Superior temporal gyrus (tissue), 1 donor: ENCODE measurements at regions not wholly inside any gene's neighbourhood (a gene's known extent, or its start where the extent isn't known, plus 50 kb on each side); places are given as distances from the start of the nearest gene placed in this dataset.
A peak's percentile ranks its signal among the peaks of the same experiment; 100 is the strongest.

Experiments used
- DNase-seq: peaks from one replicate; pipeline ENCODE4 v3.0.0-alpha.2; 2016; ENCODE audit errors: extremely low spot score

DNA sequence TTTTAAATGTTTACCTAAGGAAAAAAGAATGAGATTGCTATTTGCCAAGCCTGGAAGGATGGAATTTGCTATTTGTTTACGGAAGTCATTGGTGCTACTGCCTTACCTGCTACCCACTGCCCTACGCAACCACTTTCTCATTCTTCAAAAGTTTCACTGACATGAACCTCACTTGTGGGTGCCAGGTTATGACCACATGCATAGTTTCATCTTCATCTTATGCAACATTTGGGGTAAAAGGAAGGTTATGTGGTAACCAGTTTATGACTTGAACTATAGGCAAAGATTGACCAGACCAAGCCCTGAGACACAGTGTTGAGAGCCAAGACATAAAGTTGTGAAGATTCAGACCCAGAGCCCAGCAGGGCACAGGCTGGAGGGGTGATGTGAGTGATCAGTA, 142.5 kb downstream of the LACC1 start:
- no peak for DNase-seq

DNA sequence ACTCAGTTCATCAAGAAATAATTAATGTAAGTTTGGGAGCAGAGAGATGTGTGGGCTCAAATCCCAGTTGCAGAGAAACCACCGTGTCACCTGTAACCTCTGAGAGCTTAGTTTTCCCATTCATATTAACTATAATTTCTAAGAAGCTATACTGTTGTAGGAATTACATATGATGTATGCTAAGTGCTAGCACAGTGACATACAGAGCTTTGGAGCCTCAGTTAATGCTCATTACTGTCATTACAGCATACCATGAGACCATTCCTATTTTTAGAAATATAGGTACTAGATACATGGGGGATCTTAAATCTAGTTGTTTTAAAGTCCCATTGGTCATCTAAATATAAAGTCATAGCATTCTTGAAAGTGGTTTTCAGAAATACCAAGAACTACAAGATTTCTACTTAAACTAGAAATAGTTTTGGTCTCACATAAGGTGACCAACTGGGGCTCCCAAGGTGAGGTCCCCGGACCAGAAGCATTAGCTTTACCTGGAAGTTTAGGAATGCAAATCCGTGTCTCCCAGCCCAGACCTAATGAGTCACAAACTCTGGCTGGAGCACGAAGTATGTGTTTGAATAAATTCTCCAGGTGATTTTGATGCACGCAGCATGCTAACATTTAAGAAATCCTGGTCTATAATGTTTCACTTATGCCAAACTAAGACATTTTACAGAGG, 144.6 kb downstream of the LACC1 start:
- no peak for DNase-seq

DNA sequence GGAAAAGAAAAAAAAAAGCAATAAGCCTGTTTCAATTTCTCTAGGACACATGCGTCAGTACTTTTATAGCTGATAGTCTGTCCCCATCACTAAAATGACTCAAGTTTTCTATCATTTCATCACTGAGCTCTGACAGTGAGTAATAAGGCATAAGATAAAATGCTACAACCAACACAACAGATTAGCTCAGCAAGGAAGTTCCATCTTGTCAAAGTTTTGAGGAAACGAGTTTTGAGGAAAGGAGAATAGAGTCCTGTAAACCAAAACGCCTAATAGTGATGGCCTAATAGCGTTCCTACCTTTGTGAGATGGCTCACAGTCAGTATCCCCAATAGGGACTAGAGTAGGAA, 145.1 kb downstream of the LACC1 start:
- DNase-seq = no peak

DNA sequence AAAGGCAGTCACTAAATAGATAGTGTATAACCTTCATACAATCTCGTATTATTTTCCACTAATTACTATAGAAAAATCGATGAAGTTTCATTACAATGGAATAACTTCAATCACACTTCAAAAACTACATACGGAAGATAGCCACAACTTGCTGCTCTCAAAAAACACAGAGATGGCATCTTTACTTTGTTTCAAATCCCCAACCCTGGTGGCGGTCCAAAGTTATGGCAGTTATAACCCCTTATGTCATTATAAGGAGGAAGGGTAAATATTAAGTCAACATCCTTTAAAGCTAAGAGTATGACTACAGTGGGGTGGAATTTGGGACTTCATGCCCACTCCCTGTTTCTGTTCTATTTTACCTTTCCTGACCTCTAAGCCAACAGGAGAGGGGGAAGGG, 146.5 kb downstream of the LACC1 start:
- DNase-seq = no peak

DNA sequence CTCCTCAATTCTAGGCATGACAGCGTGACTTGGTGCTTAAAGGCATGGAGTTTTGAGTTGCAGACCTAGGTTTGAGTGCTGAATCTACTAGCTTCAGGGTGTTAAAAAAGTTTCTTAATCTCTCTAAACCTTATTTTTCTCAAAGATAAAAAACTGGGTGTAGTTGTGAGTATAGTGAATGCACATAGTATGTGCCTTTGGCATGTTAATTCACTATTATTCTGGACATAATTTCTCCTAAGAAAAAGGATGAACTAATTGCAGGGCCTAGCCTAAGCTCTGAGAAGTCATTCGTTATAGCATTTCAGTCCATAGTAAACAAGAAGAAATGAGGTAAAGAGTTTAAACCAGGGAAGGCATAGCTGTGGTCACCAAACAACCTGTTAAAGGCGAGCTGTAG, 149.0 kb downstream of the LACC1 start:
- no peak for DNase-seq

DNA sequence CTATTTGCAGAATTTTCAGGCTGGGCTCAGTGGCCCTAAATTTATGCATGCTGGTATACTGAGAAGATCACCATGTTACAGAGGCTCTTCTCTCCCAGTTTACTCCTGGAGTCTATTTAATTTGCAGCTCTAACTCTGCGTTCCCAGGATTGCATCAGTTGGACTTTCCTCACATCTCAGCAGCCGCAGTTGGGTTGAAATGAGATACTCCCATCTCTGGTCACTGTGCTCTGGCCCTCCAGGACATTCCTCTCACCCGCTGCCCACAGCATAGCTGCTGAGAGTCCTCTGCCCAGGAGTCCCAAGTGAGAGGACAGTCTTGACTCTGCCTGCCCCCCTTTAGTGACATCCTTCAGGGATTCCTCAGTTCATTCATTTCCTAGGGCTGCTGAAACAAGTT, 150.9 kb downstream of the LACC1 start:
- DNase-seq = no peak

DNA sequence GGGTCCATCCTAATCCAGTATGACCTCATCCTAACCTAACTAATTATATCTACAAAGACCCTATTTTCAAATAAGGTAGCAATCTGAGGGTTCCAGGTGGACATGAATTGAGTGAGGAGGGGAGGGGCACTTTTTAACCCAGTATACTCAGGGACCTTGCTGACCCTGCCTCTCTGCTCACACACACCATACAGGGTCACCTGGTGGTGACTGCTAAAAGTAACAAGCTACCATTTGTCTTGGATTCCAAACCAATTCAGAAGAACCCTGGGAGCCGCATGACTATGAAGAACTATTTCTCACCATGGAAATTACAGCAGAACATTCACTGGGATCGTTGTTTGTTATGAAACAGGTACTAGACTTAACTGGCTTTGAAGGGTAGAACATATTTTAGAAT, 151.9 kb downstream of the LACC1 start:
- DNase-seq = no peak

DNA sequence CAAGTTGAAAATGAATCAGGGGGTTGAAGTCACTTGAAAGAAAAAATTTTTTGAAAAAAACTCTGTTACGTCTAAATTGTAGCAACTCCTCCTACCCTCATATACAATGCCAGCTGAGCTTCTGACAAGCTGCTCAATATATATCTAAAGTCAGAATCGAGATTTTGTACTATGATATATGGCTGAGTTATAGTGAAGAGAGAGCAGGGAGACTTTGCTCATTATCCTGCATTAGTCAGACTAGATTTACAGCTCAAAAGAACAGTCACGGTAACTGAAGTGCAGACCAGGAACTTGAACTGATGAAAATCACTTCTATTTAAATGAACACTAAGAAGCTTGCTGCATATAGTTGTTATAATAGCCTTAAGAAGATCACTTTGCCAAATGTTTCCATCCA, 153.1 kb downstream of the LACC1 start:
- peak; percentile 28 for DNase-seq

DNA sequence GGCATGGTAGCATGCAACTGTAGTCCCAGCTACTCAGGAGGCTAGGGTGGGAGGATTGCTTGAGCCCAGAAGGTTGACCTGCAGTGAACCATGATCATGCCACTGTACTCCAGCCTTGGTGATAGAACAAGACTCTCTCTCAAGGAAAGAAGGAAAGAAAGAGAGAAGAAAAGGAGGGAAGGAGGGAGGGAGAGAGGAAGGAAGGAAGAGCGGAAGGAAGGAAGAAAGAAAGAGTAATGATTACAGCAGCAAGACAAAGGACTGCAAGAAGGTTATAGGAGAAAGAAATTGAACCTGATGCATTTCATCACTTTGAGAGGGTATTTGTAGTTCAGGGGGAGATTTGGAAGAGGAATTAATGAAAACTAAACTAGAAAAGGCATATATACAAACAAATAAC, 155.7 kb downstream of the LACC1 start:
- no peak for DNase-seq

DNA sequence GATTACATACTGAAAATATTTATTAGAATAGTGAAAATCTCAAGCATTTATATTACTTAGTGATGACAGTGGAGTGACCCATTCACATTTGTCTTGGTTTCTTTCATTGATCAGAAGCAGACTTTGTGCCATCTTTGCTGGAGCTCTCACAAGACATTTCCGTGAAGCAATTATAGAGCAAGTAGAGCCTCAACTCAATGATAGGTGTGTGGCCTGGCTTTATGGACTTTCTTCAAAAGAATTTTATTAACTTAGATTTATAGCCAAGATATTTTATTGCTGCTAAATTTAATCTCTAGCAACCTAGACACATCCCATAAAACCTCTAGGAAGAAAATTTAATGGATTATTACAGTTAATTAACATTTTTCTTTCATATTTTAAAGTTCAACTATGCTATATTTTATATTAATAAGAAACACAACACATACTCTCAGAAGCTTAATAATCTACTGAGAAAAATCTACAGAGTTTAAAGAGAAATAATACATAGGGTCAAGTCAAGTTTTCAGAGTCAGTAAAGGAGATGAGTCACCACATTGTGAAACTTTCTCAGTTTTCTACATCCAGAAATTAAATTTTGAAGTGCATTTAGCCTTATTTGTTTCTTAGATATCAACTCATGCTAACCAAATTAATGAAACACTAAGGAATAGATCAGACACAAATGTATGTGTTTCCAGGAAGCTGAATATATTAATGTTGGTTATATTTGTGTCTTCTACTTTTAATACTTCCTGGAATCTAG, 160.5 kb downstream of the LACC1 start:
- DNase-seq = no peak

DNA sequence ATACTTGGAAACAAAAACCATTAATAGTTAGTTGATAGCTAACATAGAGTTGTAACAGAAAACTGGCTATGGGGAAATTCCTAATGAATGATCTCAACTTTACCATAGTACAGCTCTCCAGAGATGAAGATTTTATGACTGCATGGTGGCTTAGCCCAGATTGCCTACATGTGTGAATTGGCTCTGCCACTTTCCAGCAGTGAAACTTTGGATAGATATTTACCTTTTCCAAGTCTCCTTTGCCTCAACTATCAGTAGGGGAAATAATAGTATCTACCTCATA, 161.1 kb downstream of the LACC1 start:
- DNase-seq = no peak

DNA sequence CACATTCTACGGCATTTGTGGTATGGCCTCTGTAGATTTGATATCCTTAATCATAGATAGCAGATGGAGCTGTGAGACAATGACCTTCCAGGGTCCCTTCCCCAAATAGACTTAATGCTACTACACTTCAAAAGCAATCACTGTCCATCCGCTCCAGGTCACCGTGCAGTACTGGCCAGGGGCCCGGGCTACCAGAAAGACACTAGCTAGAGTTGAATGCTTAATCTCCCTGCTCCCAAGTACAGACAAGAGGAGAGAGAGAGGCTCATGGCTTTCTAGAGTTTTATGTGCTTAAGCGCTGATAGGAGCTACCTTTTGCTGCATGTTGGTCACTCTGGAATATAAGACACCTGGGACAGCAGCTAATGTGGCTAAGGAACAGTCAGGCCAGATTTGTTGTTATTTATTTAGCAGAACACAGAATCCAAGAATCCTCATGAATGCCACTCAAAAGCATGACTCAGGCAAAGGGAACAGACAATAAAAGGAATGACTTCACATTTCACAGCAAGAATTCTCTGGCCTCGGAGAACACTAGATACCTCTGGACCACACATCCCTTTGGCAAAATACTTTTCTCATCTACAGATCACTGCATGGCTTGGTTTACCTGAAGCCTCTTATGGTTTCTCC, 165.0 kb downstream of the LACC1 start:
- peak; percentile 30 for DNase-seq

DNA sequence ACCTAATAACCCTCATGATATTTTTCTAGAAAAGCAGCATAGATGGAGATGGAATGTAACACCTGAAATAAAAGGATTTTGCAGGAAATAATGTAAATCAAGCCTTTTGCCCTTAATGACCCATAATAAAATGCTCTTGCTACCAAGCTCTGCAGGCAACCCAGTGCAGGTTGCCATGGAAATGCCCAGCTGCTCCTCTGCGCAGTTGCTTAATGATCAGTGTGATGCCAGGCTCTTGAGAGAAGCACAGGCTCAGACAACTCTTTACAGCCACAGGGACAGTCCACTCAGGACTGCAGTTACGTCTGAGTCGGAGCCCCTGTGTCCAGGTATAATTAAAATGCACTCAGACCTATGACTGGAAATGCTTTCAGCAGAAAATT, 165.5 kb downstream of the LACC1 start:
- peak; percentile 47 for DNase-seq

DNA sequence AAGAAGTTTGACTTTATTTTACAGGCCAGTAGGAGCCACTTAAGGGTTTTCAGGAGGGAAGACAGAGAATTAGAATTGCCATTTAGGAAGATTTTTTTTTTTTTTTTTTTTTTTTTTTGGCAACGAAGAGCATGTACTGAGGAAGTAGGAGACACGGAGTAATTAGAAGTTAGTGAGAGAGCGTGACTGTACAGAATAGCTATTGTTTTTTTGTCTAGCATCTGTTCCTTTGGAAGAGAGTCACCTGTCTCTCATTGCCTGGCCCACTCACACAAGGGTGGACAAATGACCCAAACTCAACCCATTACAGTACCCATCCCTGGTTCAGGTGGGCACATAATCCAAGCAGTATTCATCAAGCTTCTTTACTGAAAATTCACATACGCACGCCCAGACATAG, 166.7 kb downstream of the LACC1 start:
- no peak for DNase-seq

DNA sequence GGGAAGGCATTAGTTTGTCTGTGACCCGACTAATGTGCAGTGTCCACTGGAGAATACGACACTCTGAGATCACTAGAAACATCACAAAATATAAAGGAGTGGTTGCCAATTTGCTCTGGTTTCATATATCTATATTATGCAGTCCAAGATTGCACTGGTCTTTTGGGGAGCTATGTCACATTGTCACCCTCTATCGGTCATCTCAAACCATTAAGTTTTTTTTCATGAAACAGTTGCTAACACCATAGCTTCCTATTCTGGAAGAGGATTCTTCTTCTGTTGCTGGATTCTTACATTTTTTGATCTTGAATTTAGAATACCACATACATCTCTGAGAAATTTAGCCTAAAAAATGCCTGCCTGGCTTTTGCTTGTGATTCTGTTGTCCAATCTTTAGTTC, 168.6 kb downstream of the LACC1 start:
- DNase-seq = no peak

DNA sequence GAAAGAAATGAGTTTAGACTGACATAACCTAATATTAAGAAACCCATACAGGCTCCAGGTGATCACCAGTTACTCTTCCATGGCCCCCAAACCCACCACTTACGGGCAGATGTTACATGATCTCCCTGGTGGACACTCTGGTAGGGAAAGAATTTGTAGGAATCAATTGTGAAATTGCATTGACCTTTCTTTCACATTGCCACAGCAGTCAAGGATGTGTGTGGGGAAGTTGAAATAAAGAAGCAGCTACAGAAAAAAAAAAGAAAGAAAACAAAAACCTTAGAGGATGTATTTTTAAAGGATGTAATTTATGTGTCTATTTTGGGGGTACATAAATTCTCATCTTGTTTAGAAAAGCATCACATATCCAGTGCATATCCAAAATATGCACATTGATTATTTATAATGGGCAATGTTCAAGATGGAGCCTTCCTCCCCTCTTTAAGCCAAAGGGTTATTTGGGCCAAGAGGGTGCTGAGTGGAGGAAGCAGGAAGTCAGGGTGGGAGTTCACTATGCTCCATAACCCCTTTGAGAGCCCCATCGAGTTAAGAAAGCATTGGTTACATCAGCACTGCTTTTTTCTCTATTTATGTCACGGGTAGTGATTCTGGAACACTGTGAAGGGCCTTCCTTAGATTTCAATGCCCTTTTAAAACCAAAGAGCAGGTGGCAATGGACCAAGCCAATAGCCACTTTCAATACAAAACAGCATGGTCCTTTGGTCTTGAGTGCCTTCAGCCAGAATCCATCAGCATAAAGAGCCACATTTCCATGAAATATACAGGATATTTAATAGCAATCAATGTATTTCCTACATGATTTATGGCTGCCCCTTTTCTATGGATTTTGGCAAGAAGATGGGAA, 169.6 kb downstream of the LACC1 start:
- DNase-seq = no peak

DNA sequence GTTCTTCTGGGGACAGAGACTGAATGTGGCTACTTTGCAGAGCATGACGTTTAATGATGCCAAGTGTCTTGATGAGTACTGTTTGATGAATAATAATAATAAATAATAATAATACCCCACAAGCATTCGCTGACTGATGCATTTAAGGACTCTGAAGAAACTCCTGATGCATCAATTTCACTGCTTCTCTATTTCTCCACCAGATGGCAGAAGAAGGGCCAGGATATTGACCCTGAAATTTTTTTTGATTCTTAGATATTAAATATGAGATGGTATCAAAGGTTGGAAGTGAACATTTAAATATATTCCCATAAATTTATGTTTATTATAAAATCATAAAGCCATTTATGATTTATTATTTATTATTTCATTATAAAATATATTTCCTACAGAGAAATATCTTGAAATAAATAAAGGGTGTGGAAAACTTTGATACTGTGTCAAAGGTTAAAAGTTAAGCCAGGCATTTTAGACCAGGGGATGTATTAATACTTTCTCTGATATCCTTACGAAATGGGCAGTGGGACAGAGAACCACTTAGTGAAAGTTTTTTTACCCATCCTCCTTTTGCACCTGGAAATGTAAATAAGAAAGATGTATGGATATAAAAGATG, 170.9 kb downstream of the LACC1 start:
- DNase-seq = peak; percentile 83

DNA sequence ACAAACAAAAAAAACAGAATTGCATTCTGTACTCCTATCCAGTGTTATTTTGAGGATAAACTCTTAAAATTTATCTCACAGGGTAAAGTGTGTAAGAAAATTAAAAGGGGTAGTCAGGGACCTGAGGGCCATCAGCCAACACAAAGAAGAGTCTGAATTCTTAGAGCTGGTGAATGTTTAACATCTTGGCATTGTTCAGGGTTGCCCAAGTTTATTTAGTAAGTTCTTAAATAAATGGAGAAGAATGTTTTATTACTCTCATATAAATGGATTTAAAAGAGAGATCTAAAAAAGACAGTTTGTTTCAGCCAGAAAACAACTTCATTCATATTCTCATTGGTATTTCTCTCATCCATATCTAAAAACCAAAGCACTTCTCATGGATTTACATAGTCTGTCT, 171.7 kb downstream of the LACC1 start:
- DNase-seq = no peak

DNA sequence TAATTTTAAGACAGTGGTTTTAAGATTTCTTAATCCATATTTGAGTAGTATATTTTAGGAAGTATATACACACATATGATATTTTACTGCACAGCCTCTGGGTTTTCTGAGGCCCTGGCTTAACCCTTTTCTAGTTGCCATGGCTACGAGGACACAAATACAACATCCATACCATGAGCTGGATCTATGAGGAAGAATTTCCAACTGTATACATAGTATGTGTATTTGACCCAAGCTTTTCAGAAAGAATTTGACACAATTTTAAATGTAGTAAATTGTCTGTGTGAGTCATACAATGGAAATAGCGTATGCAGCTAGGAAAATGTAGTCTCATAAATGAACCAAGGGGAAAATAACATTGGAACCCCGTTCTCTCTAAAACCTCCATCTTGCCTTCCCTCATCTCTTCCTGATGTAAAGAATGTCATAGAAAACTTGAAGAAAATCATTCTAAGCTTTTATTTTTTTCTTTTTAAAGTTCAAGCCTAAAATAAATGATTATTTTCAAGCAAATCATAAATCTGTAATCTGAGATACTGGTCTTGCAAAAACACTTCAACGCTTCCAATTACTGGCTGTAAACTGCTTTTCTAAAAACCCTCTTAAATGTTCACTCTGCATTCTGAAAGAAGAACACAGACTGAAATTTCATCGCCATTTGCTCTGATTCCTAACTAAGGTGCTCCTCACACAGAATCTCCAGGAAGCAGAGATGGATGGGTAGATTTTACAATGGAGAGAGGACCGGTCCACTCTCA, 172.4 kb downstream of the LACC1 start:
- DNase-seq = peak; percentile 43

DNA sequence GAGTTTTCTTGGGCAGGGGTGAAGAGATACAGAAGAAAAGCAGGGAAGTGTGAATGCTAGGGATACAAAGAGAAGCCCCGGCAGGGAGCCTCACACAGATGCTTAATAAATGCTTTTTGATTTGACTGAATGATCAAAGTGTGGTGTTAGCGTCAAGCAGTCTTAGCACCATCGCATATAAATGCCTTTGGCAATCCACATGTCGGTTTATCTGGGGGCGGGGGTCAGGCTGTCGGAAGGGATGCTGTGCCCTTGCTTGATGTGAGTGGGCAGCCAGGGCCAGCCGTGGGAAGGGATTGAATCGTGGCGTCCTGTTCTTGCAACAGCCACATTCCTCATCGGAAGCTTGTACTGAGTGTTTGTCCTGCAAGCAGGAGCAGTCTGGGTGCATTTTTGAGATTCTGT, 173.1 kb downstream of the LACC1 start:
- DNase-seq = no peak

DNA sequence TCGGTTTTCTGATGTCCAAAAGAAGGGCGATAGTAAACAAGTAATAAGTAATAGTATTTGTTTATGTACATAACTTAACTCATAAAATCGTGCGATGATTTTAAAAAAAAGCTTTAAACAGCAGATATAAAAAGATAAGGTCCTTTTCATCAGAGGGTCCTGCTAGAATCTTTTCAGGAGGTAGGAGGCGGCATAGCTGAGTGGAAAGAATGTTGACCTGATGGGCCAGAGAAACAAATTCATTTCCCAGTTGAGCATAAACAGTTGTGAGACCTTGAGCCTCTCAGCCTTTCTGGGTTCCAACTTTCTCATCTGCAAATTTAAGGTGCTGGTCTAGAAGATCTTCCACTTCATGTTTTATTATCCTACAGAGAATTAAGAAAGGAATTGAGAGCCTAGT, 173.5 kb downstream of the LACC1 start:
- no peak for DNase-seq
